ENCODE measurements at regions not wholly inside any gene's neighbourhood (a gene's known extent, or its start where the extent isn't known, plus 50 kb on each side); places are given as distances from the start of the nearest gene placed in this dataset.

DNA sequence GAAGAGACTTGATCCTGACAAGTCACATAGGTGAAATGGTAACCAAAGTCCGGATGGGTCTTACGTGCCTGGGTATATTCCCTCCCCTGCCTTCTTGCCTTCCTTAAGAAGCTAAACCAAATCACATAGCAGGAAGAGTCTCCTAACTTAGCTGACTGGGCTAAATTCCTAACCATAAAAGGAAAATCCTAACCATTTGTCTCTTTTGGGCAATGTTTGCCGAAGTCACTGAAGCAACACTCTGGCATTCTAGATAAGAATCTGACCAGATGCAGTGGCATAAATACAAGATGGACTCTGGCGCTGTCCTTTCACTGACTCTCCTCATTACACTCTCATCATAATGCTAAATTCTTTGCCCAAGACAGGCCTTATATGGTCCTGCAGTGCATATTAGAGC, 625.5 kb upstream of the RORB start:
- no peak for DNase-seq
- intact Hi-C loops (cut with DNase I; ENCODE audit: low total_unique reads), result loop anchor here (10.0 kb wide), 1 partner anchor 63 kb away; no protein-coding TSS in a partner anchor
- Histone ChIP-seq H3K9me3 (no peaks in the 10 kb centered on the region), H3K36me3 (no peaks in the 10 kb centered on the region), H3K27ac (no peak overlapping the region), H3K4me3 (no peak overlapping the region), H3K27me3 (no peaks in the 10 kb centered on the region), H3K4me1 (no peaks in the 10 kb centered on the region)
- WGBS, 5 donors, result 64 to 76% (median 69%) methylated on average over 4 of the region's 4 CpGs
- TF ChIP-seq POLR2A (IDR thresholded peaks at IDR 0.05), result no peak
- TF ChIP-seq, protein P1, sequence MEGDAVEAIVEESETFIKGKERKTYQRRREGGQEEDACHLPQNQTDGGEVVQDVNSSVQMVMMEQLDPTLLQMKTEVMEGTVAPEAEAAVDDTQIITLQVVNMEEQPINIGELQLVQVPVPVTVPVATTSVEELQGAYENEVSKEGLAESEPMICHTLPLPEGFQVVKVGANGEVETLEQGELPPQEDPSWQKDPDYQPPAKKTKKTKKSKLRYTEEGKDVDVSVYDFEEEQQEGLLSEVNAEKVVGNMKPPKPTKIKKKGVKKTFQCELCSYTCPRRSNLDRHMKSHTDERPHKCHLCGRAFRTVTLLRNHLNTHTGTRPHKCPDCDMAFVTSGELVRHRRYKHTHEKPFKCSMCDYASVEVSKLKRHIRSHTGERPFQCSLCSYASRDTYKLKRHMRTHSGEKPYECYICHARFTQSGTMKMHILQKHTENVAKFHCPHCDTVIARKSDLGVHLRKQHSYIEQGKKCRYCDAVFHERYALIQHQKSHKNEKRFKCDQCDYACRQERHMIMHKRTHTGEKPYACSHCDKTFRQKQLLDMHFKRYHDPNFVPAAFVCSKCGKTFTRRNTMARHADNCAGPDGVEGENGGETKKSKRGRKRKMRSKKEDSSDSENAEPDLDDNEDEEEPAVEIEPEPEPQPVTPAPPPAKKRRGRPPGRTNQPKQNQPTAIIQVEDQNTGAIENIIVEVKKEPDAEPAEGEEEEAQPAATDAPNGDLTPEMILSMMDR (IDR thresholded peaks at IDR 0.05), result no peak

DNA sequence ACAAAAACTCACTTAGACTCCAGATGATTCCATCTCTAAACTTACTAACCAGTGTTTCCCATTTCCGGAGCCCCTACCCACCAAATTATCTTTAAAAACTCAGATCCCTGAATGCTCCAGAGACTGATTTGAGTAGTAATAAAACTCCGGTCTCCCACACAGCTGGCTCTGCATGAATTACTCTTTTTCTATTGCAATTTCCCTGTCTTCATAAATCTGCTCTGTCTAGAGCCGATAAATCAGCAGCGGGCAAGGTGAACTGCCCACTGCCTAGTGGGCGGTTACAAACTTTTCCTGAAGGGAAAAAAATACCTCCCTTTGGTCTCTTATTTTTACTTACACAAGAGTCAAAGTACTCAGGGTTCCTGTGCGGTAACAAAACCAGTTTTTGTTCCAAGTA, 624.4 kb upstream of the RORB start:
- TF ChIP-seq, protein P1 (IDR thresholded peaks at IDR 0.05), result no peak
- TF ChIP-seq POLR2AphosphoS5 (IDR thresholded peaks at IDR 0.05) (no peak), POLR2A (IDR thresholded peaks at IDR 0.05) (no peak), EP300 (IDR thresholded peaks at IDR 0.05) (no peak)
- H3K9me3 ChIP-seq, result no peaks in the 10 kb centered on the region
- H3K27ac ChIP-seq, result no peak overlapping the region
- H3K27me3 ChIP-seq, result no peaks in the 10 kb centered on the region
- no peak overlapping the region for H3K4me3 ChIP-seq
- no peaks in the 10 kb centered on the region for H3K4me1 ChIP-seq
- no peaks in the 10 kb centered on the region for H3K36me3 ChIP-seq
- WGBS, 5 donors, result 67 to 91% (median 82%) methylated on average over 6 of the region's 6 CpGs
- intact Hi-C loops (cut with DNase I; ENCODE audit: low total_unique reads), result loop anchor here (10.0 kb wide), 1 partner anchor 62 kb away; no protein-coding TSS in a partner anchor
- DNase-seq, result no peak

DNA sequence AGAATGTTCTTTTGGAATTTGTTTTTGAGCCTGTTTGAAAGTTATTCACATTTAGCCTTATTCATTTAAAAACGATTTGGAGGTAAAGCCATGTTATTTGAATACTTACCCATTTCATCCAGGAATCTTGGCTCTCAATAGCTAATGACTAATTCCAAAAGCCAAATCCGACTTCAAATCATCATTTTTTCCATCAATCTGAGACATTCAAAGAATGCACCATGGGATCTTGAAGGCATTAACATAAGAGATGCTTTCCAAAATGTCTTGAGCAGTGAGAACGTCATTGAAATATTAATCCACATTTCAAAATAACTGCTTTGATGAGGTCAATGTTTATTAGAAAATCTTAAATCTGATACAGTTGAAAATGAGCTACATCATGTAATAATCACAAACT, 617.0 kb upstream of the RORB start:
- no peak for TF ChIP-seq EP300 (IDR thresholded peaks at IDR 0.05)
- TF ChIP-seq, protein P1 (IDR thresholded peaks at IDR 0.05), result no peak
- peaks cover 0 to 7% (median 0%) of the 10 kb centered on the region in 4 donors for H3K9me3 ChIP-seq
- 45 to 63% (median 61%) methylated on average over 3 of the region's 3 CpGs for WGBS, 5 donors
- H3K4me1 ChIP-seq, result no peaks in the 10 kb centered on the region
- H3K4me3 ChIP-seq, result no peak overlapping the region
- H3K27me3 ChIP-seq, result no peaks in the 10 kb centered on the region
- intact Hi-C loops (cut with DNase I; ENCODE audit: low total_unique reads), result no loop called here
- no peak overlapping the region for H3K27ac ChIP-seq
- no peaks in the 10 kb centered on the region for H3K36me3 ChIP-seq
- DNase-seq, result no peak

DNA sequence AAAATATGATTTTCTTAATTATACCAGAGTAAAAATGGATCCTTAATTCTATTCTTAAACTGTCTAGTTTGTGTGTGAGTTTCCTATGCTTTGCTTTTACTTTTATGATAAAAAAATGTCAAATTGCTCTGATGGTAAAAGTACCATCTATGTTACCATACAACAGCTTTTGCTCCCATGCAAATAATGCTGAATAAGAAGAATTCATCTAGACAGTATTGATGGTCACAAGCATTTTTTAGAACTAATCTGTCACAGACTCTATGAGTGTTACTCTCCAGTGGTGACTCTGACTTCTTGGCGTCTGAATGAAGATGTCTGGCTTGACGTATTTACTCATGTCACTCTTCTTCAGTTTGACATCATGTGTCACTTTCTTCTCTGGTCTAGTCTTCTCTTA, 608.1 kb upstream of the RORB start:
- H3K36me3 ChIP-seq, result no peaks in the 10 kb centered on the region
- intact Hi-C loops (cut with DNase I; ENCODE audit: low total_unique reads), result no loop called here
- no peak overlapping the region for H3K4me3 ChIP-seq
- H3K9me3 ChIP-seq, result peaks cover 0 to 14% (median 0%) of the 10 kb centered on the region in 4 donors
- 74 to 93% (median 81%) methylated on average over 2 of the region's 2 CpGs for WGBS, 5 donors
- DNase-seq, result no peak
- no peak overlapping the region for H3K27ac ChIP-seq
- H3K27me3 ChIP-seq, result no peaks in the 10 kb centered on the region
- TF ChIP-seq, protein P1 (IDR thresholded peaks at IDR 0.05), result no peak
- no peak for TF ChIP-seq EP300 (IDR thresholded peaks at IDR 0.05)
- no peak for TF ChIP-seq POLR2A (IDR thresholded peaks at IDR 0.05)
- no peak for TF ChIP-seq POLR2AphosphoS5 (IDR thresholded peaks at IDR 0.05)
- no peaks in the 10 kb centered on the region for H3K4me1 ChIP-seq

Data from stomach (tissue), 8 donors.